Cardiac muscle cell (in vitro differentiated cells and primary cell): ENCODE measurements at regions not wholly inside any gene's neighbourhood (a gene's known extent, or its start where the extent isn't known, plus 50 kb on each side); places are given as distances from the start of the nearest gene placed in this dataset.

Source experiments
- DNase-seq, 2 donors: peaks; one replicate each; pipeline versions ENCODE4 v3.0.0 to v3.0.0-alpha.2; 2010 to 2017; ENCODE audit warnings: low read depth in 1 of 2, low spot score in 1 of 2
- H3K27ac ChIP-seq: fragments of 200-600 bp; sonication (generic); 2 replicates; pipeline ENCODE4 v1.5.1; 2016
- H3K27me3 ChIP-seq: fragments of 200-600 bp; sonication (generic); 2 replicates; pipeline ENCODE4 v1.6.0; 2016; ENCODE audit warnings: control low read depth
- H3K36me3 ChIP-seq: fragments of 200-600 bp; sonication (generic); 2 replicates; pipeline ENCODE4 v1.5.1; 2016; ENCODE audit warnings: control low read depth
- H3K4me1 ChIP-seq: fragments of 200-600 bp; sonication (generic); 2 replicates; pipeline ENCODE4 v1.8.1; 2017; ENCODE audit warnings: low read depth, mild to moderate bottlenecking, mixed run types
- H3K4me3 ChIP-seq: fragments of 200-600 bp; sonication (generic); 2 replicates; pipeline ENCODE4 v1.5.1; 2016; ENCODE audit warnings: mild to moderate bottlenecking
- H3K9me3 ChIP-seq: fragments of 200-600 bp; sonication (generic); 2 replicates; pipeline ENCODE4 v1.5.1; 2017; ENCODE audit warnings: low read depth, mild to moderate bottlenecking, control low read depth
- TF ChIP-seq, protein P1 (sequence below): IDR thresholded peaks from 2 replicates; pipeline ENCODE4 v1.5.1; 2012; ENCODE audit warnings: low read depth, mild to moderate bottlenecking, low read length

DNA sequence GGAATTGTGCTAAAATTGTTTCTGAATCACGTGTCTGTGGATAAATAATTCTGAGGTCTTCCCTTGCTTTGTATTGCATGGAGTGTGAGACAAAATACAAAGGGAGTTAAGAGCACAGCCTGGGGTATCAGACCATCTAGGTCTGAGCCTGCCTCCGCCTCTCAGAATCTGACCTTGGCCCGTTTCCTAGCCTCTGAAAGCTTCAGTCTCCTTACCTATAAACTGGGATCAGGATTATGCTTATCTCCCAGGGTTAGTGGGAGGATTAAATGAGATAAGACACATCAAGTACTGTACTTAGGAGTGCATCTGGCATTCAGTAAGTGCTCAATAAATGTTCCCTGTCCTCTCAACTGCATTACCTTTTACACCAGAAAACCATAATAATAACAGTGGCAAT, 140.6 kb upstream of the TENM3 start:
- TF ChIP-seq, protein P1, sequence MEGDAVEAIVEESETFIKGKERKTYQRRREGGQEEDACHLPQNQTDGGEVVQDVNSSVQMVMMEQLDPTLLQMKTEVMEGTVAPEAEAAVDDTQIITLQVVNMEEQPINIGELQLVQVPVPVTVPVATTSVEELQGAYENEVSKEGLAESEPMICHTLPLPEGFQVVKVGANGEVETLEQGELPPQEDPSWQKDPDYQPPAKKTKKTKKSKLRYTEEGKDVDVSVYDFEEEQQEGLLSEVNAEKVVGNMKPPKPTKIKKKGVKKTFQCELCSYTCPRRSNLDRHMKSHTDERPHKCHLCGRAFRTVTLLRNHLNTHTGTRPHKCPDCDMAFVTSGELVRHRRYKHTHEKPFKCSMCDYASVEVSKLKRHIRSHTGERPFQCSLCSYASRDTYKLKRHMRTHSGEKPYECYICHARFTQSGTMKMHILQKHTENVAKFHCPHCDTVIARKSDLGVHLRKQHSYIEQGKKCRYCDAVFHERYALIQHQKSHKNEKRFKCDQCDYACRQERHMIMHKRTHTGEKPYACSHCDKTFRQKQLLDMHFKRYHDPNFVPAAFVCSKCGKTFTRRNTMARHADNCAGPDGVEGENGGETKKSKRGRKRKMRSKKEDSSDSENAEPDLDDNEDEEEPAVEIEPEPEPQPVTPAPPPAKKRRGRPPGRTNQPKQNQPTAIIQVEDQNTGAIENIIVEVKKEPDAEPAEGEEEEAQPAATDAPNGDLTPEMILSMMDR, result no peak
- no peaks in the 10 kb centered on the region for H3K36me3 ChIP-seq
- H3K4me1 ChIP-seq, result no peaks in the 10 kb centered on the region
- H3K4me3 ChIP-seq, result no peak overlapping the region
- H3K9me3 ChIP-seq, result no peaks in the 10 kb centered on the region
- no peak overlapping the region for H3K27ac ChIP-seq
- DNase-seq, result no peak
- peaks cover 26% of the 10 kb centered on the region for H3K27me3 ChIP-seq

DNA sequence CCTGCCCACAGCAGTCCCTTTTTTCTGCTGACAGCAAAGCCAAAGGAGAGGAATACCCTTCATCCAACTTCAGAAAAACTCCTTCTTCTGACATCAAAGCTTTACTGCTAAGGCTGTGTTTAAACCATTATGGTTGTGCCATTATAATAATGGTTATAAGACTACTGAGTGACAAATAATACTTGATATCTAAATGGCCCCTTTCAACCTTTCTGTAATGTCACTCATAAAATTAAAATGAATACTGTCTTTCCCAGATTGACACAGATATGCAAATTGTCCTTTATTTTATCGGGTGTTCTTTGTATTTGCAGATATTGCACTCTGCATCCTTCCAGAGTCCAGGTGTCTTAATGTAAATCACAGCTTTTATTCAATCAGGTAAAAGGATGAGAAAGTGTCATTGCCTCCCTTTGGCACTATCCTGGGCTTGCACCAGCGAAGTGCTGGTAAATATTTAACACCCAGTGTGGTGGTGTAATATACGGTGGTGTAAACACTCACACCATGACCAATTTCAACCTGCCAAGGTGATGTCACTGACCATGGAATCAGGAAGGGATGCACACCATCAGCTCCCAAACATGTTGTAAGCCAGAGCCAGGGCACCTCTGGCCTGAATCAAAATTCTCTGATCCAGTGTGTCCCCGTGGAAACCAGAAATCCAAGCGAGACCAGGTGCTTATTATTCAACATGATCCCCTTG, 139.4 kb upstream of the TENM3 start:
- no peaks in the 10 kb centered on the region for H3K4me1 ChIP-seq
- H3K36me3 ChIP-seq, result no peaks in the 10 kb centered on the region
- H3K27ac ChIP-seq, result no peak overlapping the region
- H3K27me3 ChIP-seq, result peaks cover 31% of the 10 kb centered on the region
- H3K9me3 ChIP-seq, result no peaks in the 10 kb centered on the region
- TF ChIP-seq, protein P1, result no peak
- no peak for DNase-seq
- H3K4me3 ChIP-seq, result no peak overlapping the region

GRCh38 chr4:182105416-182105815, 137.8 kb upstream of the TENM3 start:
- TF ChIP-seq, protein P1, result no peak

DNA sequence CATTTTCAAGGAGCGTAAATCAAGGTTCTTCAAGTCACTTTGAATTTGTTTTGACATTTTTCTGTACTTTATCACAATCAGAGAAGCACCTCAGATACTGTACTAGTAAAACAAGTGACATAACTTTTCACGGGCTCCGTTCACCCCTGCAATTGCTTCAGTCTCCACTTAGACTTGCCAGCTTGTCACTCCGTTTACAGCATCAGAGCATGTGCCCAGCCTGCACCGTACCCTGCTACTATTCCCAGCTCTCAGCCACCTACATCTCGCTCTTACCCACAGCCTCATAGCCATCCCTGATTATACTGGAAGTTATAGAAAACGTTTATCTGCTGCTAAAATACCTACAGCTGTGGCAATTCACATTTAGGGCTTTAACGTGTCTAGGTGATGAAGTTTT, 135.3 kb upstream of the TENM3 start:
- Histone ChIP-seq H3K4me3 (no peak overlapping the region), H3K27me3 (peaks cover 28% of the 10 kb centered on the region), H3K27ac (no peak overlapping the region), H3K9me3 (no peaks in the 10 kb centered on the region), H3K4me1 (no peaks in the 10 kb centered on the region), H3K36me3 (no peaks in the 10 kb centered on the region)
- DNase-seq, result no peak
- TF ChIP-seq, protein P1, result no peak

More at GRCh38 chr4:182105416-182105815, 137.8 kb upstream of the TENM3 start:
- Histone ChIP-seq H3K36me3 (no peaks in the 10 kb centered on the region), H3K4me1 (no peaks in the 10 kb centered on the region), H3K27ac (no peak overlapping the region), H3K9me3 (no peaks in the 10 kb centered on the region), H3K27me3 (peaks cover 31% of the 10 kb centered on the region), H3K4me3 (no peak overlapping the region)
- no peak for DNase-seq

DNA sequence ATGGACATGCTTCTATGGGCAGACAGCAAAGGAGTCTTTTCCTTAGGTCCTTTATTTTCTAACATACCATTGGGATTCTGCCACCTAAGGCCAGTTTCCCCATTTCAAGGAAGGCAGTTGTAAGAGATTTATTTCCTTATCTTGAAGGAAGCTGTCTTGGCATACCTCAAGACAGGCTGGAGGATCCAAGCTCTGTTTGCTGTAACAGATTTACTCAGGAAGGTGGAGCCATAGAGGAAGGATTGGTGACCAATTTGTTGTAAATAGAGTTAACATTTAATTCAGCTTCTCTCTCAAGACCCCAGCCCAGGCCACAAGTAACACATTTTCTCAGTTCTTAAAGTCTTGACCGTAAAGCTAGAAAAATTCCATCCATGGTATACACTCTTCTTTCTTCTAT, 131.6 kb upstream of the TENM3 start:
- Histone ChIP-seq H3K36me3 (no peaks in the 10 kb centered on the region), H3K27ac (no peak overlapping the region), H3K27me3 (peaks cover 6% of the 10 kb centered on the region), H3K9me3 (no peaks in the 10 kb centered on the region), H3K4me1 (no peaks in the 10 kb centered on the region), H3K4me3 (no peak overlapping the region)
- DNase-seq, result peak in 1 of 2 donors; percentile 5
- TF ChIP-seq, protein P1, result no peak
